Adipocyte (in vitro differentiated cells): ENCODE measurements at regions not wholly inside any gene's neighbourhood (a gene's known extent, or its start where the extent isn't known, plus 50 kb on each side); places are given as distances from the start of the nearest gene placed in this dataset.

ENCODE experiments used
- DNase-seq: peaks from one replicate; pipeline ENCODE4 v3.0.0-alpha.2; 2015; ENCODE audit warnings: low read depth
- H3K27me3 ChIP-seq: replicated peaks from 2 replicates; pipeline ENCODE4 v1.7.0; 2013; ENCODE audit warnings: mild to moderate bottlenecking, low read length, moderate library complexity; ENCODE audit not compliant: control insufficient read depth, insufficient read depth
- H3K36me3 ChIP-seq: 2 replicates; pipeline ENCODE4 v1.7.0; 2013; ENCODE audit warnings: low read length, mild to moderate bottlenecking, moderate library complexity; ENCODE audit not compliant: control insufficient read depth, insufficient read depth, severe bottlenecking
- H3K4me1 ChIP-seq: 2 replicates; pipeline ENCODE4 v1.7.0; 2013; ENCODE audit warnings: mild to moderate bottlenecking, low read length, moderate library complexity; ENCODE audit not compliant: control insufficient read depth, insufficient read depth
- H3K4me3 ChIP-seq: 2 replicates; pipeline ENCODE4 v1.7.0; 2013; ENCODE audit warnings: mild to moderate bottlenecking, low read length, moderate library complexity
- H3K9ac ChIP-seq: 2 replicates; pipeline ENCODE4 v1.7.0; 2013; ENCODE audit warnings: mild to moderate bottlenecking, low read length, moderate library complexity
- H3K9me3 ChIP-seq: 2 replicates; pipeline ENCODE4 v1.7.0; 2013; ENCODE audit warnings: mild to moderate bottlenecking, low read length, moderate library complexity; ENCODE audit not compliant: control insufficient read depth

DNA sequence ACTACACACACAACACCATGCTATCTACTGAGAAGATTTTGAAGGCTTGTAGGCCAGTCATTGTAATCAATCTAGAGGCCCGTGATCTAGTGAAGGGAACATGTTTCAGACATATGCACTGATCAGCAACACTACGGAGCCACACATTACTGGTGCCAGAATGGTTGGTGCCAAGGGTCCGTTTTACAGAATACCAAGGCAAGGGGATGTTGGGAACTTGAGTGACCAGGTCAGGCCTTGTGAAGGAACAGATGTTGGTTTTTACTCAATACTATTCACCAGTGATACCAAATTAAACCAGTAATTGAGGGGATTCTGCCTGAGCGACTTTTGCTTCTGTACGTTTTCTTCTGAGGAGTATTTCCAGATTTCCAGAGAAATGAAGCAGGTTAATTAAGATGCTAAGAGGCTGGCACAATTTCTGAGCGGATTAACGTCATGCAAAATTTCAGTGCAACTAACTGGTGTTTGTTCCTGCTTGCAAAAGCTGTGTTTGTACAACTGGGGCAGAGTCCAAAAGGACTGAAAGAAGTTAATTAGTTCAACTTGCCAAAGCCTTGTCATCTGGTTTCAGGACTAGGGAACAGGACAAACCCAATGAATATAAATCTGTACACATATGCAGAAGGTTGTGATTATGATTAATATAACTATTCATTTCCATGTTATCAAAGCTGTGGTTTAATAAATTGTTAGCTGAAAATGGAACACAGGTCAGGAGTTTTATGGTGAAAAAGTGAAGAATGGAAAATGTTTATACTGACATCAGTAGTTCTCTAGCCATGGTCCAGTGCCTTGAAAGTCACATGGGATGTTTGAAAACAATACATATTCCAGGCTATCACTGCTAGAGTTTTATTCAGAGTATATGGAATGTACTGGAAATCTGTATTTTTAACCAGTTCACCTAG, 432.1 kb upstream of the DCC start:
- no peaks in the 10 kb centered on the region for H3K27me3 ChIP-seq
- no peak for DNase-seq

DNA sequence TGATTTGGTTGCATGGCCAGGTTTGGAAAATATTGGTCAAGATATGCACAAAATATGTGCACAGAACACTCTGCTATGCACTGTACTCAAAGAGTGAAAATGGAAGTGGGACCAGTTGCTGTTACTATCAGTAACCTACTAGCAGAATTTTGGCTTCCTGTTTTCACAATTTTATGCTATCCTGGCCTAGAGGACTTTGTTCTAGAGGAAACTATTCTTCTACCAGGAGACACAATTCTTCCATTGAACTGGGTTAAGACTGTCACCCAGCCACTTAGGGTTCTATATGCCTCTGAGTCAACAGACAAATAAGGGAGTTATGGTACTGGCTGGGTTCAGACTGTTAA, 431.4 kb upstream of the DCC start:
- H3K4me1 ChIP-seq, result no peaks in the 10 kb centered on the region
- H3K9me3 ChIP-seq, result no peaks in the 10 kb centered on the region
- no peak overlapping the region for H3K4me3 ChIP-seq
- no peak for DNase-seq
- H3K36me3 ChIP-seq, result no peaks in the 10 kb centered on the region
- H3K27me3 ChIP-seq, result no peaks in the 10 kb centered on the region
- no peak overlapping the region for H3K9ac ChIP-seq

More for the DNA sequence above, 432.1 kb upstream of the DCC start:
- H3K9me3 ChIP-seq, result no peaks in the 10 kb centered on the region
- H3K4me3 ChIP-seq, result no peak overlapping the region
- no peak overlapping the region for H3K9ac ChIP-seq
- no peaks in the 10 kb centered on the region for H3K36me3 ChIP-seq
- no peaks in the 10 kb centered on the region for H3K4me1 ChIP-seq

DNA sequence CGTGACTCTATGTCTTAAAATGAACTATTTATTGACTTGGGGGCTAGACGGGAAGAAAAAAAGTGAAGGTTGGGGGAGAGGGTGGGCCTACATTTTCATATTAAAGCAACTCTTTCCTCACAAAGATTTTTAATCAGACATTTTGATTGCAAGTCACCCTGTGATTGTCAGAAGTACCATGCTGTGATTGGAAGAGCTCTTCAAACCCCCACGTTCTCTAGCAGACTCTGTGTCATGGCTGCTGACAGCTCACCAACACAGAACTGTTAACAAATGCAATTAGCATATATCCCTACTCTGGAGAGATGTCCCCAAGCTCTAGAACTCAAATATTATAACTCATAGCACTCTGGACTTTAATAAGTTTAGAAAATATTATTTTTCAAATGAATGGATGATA, 428.4 kb upstream of the DCC start:
- DNase-seq, result no peak
- no peak overlapping the region for H3K9ac ChIP-seq
- no peaks in the 10 kb centered on the region for H3K9me3 ChIP-seq
- no peaks in the 10 kb centered on the region for H3K4me1 ChIP-seq
- H3K36me3 ChIP-seq, result no peaks in the 10 kb centered on the region
- no peak overlapping the region for H3K4me3 ChIP-seq
- H3K27me3 ChIP-seq, result no peaks in the 10 kb centered on the region

GRCh38 chr18:51912381-51912780, 427.6 kb upstream of the DCC start:
- no peak for DNase-seq
- H3K4me3 ChIP-seq, result no peak overlapping the region
- no peaks in the 10 kb centered on the region for H3K36me3 ChIP-seq
- no peak overlapping the region for H3K9ac ChIP-seq
- no peaks in the 10 kb centered on the region for H3K4me1 ChIP-seq
- no peaks in the 10 kb centered on the region for H3K9me3 ChIP-seq
- no peaks in the 10 kb centered on the region for H3K27me3 ChIP-seq

- no peaks in the 10 kb centered on the region for H3K4me1 ChIP-seq
- no peak overlapping the region for H3K9ac ChIP-seq
- no peaks in the 10 kb centered on the region for H3K27me3 ChIP-seq
- H3K4me3 ChIP-seq, result no peak overlapping the region
- no peaks in the 10 kb centered on the region for H3K36me3 ChIP-seq
- no peaks in the 10 kb centered on the region for H3K9me3 ChIP-seq
- no peak for DNase-seq
Observed at GRCh38 chr18:51915176-51915575, 424.8 kb upstream of the DCC start.

GRCh38 chr18:51921862-51922261, 418.1 kb upstream of the DCC start:
- peaks cover 2% of the 10 kb centered on the region for H3K9me3 ChIP-seq
- H3K36me3 ChIP-seq, result no peaks in the 10 kb centered on the region
- no peak overlapping the region for H3K4me3 ChIP-seq
- no peak overlapping the region for H3K9ac ChIP-seq
- no peak for DNase-seq
- H3K4me1 ChIP-seq, result no peaks in the 10 kb centered on the region
- H3K27me3 ChIP-seq, result no peaks in the 10 kb centered on the region

DNA sequence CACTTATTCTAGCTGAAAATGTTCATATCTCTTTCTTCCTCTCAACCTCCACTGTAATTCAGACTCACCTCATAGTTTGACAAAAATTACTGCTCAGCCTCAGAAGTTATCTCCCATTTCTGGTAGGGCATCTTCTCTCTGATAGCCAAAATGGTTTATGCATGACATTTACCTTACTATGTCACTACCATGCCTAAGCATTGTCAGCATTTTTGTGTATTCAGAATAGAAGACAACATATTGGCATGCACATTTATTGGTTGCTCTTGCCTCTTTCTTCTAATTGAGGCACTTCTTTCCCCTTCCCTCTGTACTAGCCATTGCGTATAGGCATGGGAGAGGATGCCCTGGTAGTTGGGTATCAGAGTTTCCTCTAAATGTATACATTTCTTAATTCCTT, 406.1 kb upstream of the DCC start:
- H3K9ac ChIP-seq, result no peak overlapping the region

DNA sequence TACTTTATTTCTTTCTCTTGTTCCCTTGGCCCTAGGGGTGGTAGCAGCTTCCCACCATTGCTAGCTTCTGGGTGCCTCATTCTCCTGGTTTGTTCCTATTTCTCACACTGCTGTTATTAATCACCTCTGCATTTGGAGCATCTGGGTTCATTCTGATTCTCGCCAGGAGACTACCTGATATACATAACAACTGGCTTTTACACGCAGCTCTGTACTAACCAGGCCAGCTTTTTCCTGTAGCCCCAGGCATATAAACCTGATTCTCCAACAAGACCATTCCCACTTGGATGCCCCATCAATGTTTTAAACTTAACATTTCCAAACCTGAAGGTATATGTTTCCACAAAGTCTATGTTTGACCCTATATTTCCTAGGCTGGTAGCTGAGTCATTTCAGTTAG, 403.9 kb upstream of the DCC start:
- Histone ChIP-seq H3K9me3 (no peaks in the 10 kb centered on the region), H3K4me3 (no peak overlapping the region), H3K27me3 (no peaks in the 10 kb centered on the region), H3K9ac (no peak overlapping the region), H3K36me3 (no peaks in the 10 kb centered on the region), H3K4me1 (no peaks in the 10 kb centered on the region)
- no peak for DNase-seq

More for the DNA sequence above, 406.1 kb upstream of the DCC start:
- Histone ChIP-seq H3K4me1 (no peaks in the 10 kb centered on the region), H3K27me3 (no peaks in the 10 kb centered on the region), H3K4me3 (no peak overlapping the region), H3K9me3 (no peaks in the 10 kb centered on the region), H3K36me3 (no peaks in the 10 kb centered on the region)
- no peak for DNase-seq

DNA sequence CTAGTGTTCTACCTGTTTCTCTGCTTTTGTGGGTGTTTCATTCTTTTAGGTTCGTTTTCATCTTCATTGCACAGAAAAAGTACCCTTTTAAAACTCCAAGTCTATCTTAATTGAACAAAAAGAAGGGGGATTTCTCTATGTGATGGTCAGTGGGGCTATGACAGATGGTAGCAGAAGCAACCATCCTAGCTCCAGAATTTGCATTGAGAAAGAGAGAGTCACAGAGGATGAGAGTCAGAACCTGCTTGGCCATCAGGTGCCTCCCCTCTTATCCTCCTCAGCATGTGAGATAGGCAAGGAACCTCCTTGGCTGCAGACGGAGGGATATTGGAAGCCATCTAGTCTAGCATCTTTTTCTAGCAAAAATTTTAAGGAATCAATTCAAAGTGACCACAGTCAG, 398.0 kb upstream of the DCC start:
- Histone ChIP-seq H3K36me3 (no peaks in the 10 kb centered on the region), H3K9ac (no peak overlapping the region), H3K4me1 (no peaks in the 10 kb centered on the region), H3K4me3 (no peak overlapping the region), H3K9me3 (no peaks in the 10 kb centered on the region), H3K27me3 (no peaks in the 10 kb centered on the region)
- no peak for DNase-seq

GRCh38 chr18:51943281-51943680, 396.7 kb upstream of the DCC start:
- Histone ChIP-seq H3K36me3 (no peaks in the 10 kb centered on the region), H3K27me3 (no peaks in the 10 kb centered on the region), H3K9ac (no peak overlapping the region), H3K9me3 (no peaks in the 10 kb centered on the region), H3K4me3 (no peak overlapping the region), H3K4me1 (no peaks in the 10 kb centered on the region)
- no peak for DNase-seq

DNA sequence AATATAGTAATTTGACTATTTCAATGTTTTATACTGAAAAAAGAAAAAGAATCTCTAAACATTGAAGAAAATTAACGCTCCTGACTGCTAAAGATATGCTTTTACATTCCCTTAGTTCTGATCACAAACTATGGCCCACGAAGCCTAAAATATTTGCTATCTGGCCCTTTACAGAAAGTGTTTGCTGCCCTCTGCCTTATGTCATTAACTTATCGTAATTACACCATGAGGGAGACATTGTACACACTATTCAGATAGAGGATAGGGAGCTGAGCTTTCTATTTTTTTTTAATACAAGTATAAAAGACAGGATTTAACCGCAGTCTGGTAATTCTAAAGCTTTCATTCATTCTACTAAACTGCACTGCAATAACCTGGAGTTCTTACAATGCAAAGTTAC, 393.1 kb upstream of the DCC start:
- no peaks in the 10 kb centered on the region for H3K27me3 ChIP-seq
- H3K4me3 ChIP-seq, result no peak overlapping the region
- H3K36me3 ChIP-seq, result no peaks in the 10 kb centered on the region
- H3K9ac ChIP-seq, result no peak overlapping the region
- H3K9me3 ChIP-seq, result no peaks in the 10 kb centered on the region
- H3K4me1 ChIP-seq, result no peaks in the 10 kb centered on the region
- DNase-seq, result no peak

- no peaks in the 10 kb centered on the region for H3K27me3 ChIP-seq
- H3K4me1 ChIP-seq, result no peaks in the 10 kb centered on the region
- no peak overlapping the region for H3K9ac ChIP-seq
- no peaks in the 10 kb centered on the region for H3K9me3 ChIP-seq
- no peak for DNase-seq
- no peak overlapping the region for H3K4me3 ChIP-seq
- no peaks in the 10 kb centered on the region for H3K36me3 ChIP-seq
Observed at GRCh38 chr18:51952844-51953243, 387.2 kb upstream of the DCC start.
